Mesothelial cell of epicardium (in vitro differentiated cells): ENCODE measurements at regions not wholly inside any gene's neighbourhood (a gene's known extent, or its start where the extent isn't known, plus 50 kb on each side); places are given as distances from the start of the nearest gene placed in this dataset.

Experiments used
- DNase-seq, 2 experiments: peaks; one replicate each; pipeline ENCODE4 v3.0.0; 2021; ENCODE audit warnings: low spot score in 2 of 2; ENCODE audit not compliant: unreplicated experiment in 2 of 2
- H3K27ac Mint-ChIP-seq: 2 replicates; pipeline ENCODE4 v1.8.0; 2021; ENCODE audit warnings: mixed read lengths
- H3K27me3 Mint-ChIP-seq: 2 replicates; pipeline ENCODE4 v1.8.0; 2021; ENCODE audit warnings: low read depth, mixed read lengths
- H3K36me3 Mint-ChIP-seq: 2 replicates; pipeline ENCODE4 v1.8.0; 2021; ENCODE audit warnings: mixed read lengths
- H3K4me1 Mint-ChIP-seq: 2 replicates; pipeline ENCODE4 v1.8.0; 2021; ENCODE audit warnings: mixed read lengths
- H3K4me3 Mint-ChIP-seq: 2 replicates; pipeline ENCODE4 v1.8.0; 2021; ENCODE audit warnings: mild to moderate bottlenecking, moderate library complexity, mixed read lengths
- H3K9me3 Mint-ChIP-seq: 2 replicates; pipeline ENCODE4 v1.8.0; 2021; ENCODE audit warnings: mixed read lengths
- TF ChIP-seq, protein P1 (sequence below): fragments of 200-600 bp; sonication (generic); IDR thresholded peaks from one replicate; pipeline ENCODE4 v1.5.0; 2021; ENCODE audit warnings: antibody characterized with exemption; ENCODE audit not compliant: unreplicated experiment

DNA sequence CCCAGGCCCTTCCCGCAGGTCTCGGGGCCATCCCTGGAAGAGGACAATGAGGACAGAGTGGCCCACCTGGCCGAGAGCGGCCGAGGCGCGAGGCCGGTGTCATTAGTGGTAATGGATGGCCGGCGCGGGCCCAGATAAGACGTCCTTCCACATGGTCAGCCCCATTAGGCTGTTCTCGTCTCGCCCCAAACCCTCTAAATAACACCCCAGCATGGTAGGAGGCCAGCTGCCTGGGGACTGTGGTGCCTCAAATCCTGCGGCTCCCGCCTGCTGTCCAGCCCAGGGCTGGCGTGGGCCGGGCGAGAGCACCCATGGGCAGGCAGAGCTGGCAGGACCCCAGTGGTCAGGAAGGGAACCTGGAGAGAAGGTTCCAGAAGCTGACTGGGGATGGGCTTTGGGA, 121.7 kb downstream of the FAM53A start:
- Mint-ChIP-seq H3K27me3 (peaks cover 52% of the 10 kb centered on the region), H3K4me1 (peaks cover 7% of the 10 kb centered on the region), H3K9me3 (no peaks in the 10 kb centered on the region), H3K4me3 (no peak overlapping the region), H3K27ac (no peak overlapping the region), H3K36me3 (no peaks in the 10 kb centered on the region)
- TF ChIP-seq, protein P1, sequence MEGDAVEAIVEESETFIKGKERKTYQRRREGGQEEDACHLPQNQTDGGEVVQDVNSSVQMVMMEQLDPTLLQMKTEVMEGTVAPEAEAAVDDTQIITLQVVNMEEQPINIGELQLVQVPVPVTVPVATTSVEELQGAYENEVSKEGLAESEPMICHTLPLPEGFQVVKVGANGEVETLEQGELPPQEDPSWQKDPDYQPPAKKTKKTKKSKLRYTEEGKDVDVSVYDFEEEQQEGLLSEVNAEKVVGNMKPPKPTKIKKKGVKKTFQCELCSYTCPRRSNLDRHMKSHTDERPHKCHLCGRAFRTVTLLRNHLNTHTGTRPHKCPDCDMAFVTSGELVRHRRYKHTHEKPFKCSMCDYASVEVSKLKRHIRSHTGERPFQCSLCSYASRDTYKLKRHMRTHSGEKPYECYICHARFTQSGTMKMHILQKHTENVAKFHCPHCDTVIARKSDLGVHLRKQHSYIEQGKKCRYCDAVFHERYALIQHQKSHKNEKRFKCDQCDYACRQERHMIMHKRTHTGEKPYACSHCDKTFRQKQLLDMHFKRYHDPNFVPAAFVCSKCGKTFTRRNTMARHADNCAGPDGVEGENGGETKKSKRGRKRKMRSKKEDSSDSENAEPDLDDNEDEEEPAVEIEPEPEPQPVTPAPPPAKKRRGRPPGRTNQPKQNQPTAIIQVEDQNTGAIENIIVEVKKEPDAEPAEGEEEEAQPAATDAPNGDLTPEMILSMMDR = no peak
- no peak for DNase-seq

DNA sequence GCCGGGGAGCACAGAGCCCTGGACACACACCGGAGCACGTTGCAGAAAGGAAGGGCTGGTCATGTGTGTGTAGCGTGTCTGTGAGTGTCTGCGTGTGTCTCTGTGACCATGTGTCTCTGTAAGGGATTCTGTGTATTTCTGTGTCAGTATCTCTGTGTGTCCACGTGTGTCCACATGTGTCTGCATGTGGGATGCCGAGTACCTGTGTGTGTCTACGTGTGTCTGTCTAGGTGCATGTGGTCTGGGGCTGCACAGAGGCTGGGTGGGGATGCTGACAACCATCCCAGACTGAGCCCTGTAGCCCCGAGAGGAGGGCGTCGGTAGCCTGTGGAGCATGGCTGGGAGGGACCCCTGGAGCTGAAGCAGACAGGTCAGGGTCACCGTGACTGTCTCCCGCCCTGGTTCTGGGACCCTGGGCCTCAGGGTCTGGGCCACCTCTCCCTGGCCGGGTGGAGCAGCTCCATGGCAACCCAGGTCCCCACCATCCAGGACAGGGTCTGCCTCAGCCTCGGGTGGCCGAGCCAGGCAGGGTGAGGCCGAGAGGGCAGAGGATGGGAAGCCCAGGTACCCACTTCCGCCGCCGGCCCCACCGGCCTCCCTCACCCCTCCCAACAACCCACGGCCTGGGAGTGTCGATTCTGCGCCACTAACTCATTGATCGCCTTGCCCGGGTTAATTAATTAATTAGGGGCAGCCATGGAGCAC, 122.7 kb downstream of the FAM53A start:
- TF ChIP-seq, protein P1 = no peak
- H3K27me3 Mint-ChIP-seq = peaks cover 60% of the 10 kb centered on the region
- H3K9me3 Mint-ChIP-seq = no peaks in the 10 kb centered on the region
- DNase-seq = no peak
- no peak overlapping the region for H3K4me3 Mint-ChIP-seq
- H3K36me3 Mint-ChIP-seq = no peaks in the 10 kb centered on the region
- H3K4me1 Mint-ChIP-seq = peaks cover 7% of the 10 kb centered on the region
- no peak overlapping the region for H3K27ac Mint-ChIP-seq

DNA sequence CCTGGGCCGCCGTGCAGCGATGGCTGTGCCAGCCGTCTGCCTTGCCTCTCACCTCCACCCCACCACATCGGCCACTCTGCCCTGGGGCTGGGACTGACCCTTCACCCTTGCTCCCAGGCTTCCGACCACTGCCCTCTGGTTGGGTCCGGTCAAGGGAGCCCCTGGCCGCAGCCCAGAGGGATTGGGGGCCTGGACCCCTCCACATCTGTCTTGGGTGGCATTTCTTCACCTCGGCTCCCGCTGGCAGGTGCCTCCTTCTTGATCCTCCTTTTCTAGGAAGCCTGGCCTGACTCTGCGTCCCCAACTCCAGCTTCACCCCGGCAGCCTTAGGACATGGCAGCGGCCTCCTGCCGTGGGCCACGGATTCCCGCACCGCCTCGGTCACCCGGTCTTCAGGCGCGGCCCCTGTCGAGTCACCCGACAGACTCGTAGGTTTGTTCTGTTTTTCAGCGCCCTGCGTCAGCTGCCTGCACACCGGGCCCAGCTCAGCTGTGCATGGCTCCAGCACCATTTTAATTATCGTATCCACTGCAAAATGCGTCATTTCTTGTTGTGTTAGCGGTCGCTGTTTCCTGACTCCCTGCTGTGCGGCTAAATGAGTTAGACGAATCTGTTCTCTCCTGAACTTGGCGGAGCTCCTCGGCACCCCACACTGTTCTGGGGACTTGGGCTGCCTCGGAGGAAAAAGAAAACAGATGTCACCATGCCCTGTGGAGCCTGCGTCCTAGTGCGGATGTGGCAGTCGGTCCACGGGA, 124.0 kb downstream of the FAM53A start:
- Mint-ChIP-seq H3K4me1 (peaks cover 7% of the 10 kb centered on the region), H3K36me3 (no peaks in the 10 kb centered on the region), H3K9me3 (no peaks in the 10 kb centered on the region), H3K4me3 (no peak overlapping the region), H3K27ac (no peak overlapping the region), H3K27me3 (peaks cover 68% of the 10 kb centered on the region)
- TF ChIP-seq, protein P1 = no peak
- DNase-seq = no peak

DNA sequence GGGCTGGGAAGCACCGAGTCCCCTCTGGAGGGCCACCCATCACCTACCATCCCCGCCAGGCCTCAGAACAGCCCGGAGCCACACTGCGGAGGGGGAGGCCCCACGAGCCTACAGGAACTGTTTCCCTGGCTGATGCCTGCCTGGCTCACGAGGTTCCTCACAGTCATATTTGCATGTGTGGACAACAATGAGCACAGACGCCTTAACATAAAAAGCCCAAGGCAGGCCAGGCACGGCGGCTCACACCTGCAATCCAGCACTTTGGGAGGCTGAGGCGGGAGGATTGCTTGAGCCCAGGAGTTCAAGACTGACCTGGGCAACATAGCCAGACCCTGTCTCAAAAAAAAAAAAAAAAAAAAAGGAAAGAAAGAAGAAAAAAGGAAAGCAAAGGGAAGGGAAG, 125.9 kb downstream of the FAM53A start:
- no peak for DNase-seq
- TF ChIP-seq, protein P1 = no peak
- Mint-ChIP-seq H3K27me3 (peaks cover 77% of the 10 kb centered on the region), H3K9me3 (no peaks in the 10 kb centered on the region), H3K27ac (no peak overlapping the region), H3K4me1 (no peaks in the 10 kb centered on the region), H3K36me3 (no peaks in the 10 kb centered on the region), H3K4me3 (no peak overlapping the region)

DNA sequence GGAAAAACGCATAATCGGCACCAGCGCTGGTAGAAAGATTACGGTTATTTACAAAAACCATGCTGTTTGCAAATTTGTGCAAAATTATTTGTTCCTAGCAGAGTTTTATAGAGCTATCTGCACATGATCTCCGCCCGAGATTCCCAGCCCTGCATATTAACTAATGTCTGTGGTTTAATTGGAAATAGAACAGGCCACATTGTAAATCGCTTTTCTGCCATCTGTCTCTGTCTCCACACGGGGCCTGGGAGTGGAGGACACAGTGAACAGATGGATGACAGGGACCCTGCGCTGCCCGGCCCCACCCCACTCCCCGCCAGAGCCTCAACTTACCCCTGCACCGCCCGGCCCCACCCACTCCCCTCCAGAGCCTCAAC, 126.9 kb downstream of the FAM53A start:
- no peaks in the 10 kb centered on the region for H3K36me3 Mint-ChIP-seq
- peaks cover 77% of the 10 kb centered on the region for H3K27me3 Mint-ChIP-seq
- no peak overlapping the region for H3K27ac Mint-ChIP-seq
- H3K9me3 Mint-ChIP-seq = no peaks in the 10 kb centered on the region
- TF ChIP-seq, protein P1 = no peak
- no peak for DNase-seq
- no peak overlapping the region for H3K4me3 Mint-ChIP-seq
- no peaks in the 10 kb centered on the region for H3K4me1 Mint-ChIP-seq
